Mucosa of stomach (tissue), 1 donor: ENCODE measurements at regions not wholly inside any gene's neighbourhood (a gene's known extent, or its start where the extent isn't known, plus 50 kb on each side); places are given as distances from the start of the nearest gene placed in this dataset.
"Not testable (repeated sequence)": the region's sequence is repeated elsewhere in the genome, so short reads cannot be mapped to it uniquely, and the experiment has no call there.

ENCODE experiments used
- H3K27me3 ChIP-seq: one replicate; pipeline ENCODE4 v1.7.0; 2013; ENCODE audit warnings: mild to moderate bottlenecking, low read length; ENCODE audit not compliant: control insufficient read depth, insufficient read depth
- H3K36me3 ChIP-seq: one replicate; pipeline ENCODE4 v1.7.0; 2013; ENCODE audit warnings: low read length; ENCODE audit not compliant: control insufficient read depth, insufficient read depth
- H3K4me1 ChIP-seq: one replicate; pipeline ENCODE4 v1.7.0; 2013; ENCODE audit warnings: mild to moderate bottlenecking, low read length; ENCODE audit not compliant: control insufficient read depth, insufficient read depth
- H3K4me3 ChIP-seq: one replicate; pipeline ENCODE4 v1.7.0; 2013; ENCODE audit warnings: low read length
- H3K9ac ChIP-seq: one replicate; pipeline ENCODE4 v1.7.0; 2013; ENCODE audit warnings: mild to moderate bottlenecking, low read length, moderate library complexity
- H3K9me3 ChIP-seq: one replicate; pipeline ENCODE4 v1.7.0; 2013; ENCODE audit warnings: mild to moderate bottlenecking, low read length, moderate library complexity; ENCODE audit not compliant: control insufficient read depth
- donor health status: Pancreatic carcinoma.

DNA sequence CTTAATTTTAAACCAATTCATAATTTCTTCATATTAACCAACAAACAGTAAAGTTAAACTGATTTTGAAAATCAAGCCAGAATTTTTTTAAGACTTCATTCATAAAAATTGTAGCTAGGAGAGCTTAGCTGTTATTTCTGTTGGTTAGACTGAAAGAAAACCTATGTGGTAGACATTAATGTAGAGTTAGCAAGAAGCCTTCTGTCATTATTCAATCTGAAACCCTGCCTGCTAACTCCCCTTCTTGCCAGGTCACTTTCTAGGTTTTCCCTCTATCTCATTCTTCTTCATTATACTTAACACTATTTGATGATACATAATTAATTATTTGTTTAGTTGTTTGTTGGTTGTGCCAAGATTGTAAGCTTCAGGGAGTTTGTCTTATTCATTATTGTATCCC, 304.3 kb upstream of the MEF2C start:
- Histone ChIP-seq H3K36me3 (no peaks in the 10 kb centered on the region), H3K4me3 (no peak overlapping the region), H3K9ac (no peak overlapping the region), H3K9me3 (no peaks in the 10 kb centered on the region), H3K4me1 (no peaks in the 10 kb centered on the region), H3K27me3 (no peaks in the 10 kb centered on the region)

DNA sequence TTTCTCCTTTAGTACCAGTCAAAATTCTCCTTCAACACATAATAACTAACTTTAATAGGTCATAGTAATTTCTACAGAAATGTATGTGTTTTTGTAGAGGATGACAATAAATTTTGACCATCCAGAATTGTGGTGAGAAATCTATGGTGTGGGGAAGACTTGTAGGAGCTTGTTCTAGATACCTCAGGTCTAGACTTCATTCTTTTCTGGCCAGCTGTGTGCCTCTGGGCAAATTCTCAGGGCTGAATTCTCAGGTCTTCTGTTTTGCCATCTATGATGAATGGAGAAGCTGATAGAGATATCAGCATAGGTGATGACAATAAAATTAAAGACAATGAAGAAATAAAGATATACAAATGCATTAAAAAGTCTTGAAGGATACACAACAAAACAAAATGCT, 298.6 kb upstream of the MEF2C start:
- Histone ChIP-seq H3K4me1 (no peaks in the 10 kb centered on the region), H3K9ac (no peak overlapping the region), H3K27me3 (no peaks in the 10 kb centered on the region), H3K4me3 (no peak overlapping the region), H3K36me3 (no peaks in the 10 kb centered on the region), H3K9me3 (no peaks in the 10 kb centered on the region)

DNA sequence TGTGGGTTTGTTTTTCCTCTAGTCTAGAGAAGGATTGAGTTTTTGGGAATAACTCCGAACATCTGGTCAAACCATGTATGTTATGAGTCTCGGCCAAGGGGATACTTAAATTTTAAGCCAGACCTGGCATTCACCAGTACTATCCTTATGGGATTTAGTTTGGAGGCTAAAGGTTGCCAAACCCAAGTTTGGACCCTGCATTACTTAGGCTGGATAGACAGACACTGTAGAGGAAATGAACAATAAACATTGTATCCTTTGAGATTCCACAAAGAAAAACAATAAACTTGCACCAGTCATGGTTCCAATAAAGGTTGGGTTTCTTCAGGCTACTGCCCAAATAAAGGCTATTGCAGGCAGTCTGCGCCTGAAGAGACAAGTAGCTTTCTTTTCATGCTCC, 296.7 kb upstream of the MEF2C start:
- no peak overlapping the region for H3K4me3 ChIP-seq
- H3K9ac ChIP-seq, result no peak overlapping the region
- H3K36me3 ChIP-seq, result no peaks in the 10 kb centered on the region
- no peaks in the 10 kb centered on the region for H3K27me3 ChIP-seq
- H3K9me3 ChIP-seq, result no peaks in the 10 kb centered on the region
- H3K4me1 ChIP-seq, result no peaks in the 10 kb centered on the region

DNA sequence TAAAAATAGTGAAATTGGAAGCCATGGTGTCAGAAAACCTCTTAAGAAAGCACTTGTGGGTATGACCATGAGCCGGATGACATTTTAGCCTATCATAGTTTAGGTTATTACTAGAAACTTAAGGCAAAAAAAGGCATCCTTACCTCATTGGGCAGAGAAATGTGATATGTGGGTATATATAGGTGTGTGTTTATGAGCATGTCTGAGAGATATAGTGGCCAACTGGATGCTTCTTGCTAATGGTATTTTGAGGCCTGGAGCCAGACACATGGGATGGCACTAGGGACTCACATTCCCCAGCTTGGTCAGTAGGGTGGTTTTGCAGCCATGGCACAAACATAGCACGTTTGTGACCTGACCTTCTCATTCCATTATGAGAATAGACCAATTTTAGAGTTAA, 295.6 kb upstream of the MEF2C start:
- Histone ChIP-seq H3K9ac (no peak overlapping the region), H3K9me3 (no peaks in the 10 kb centered on the region), H3K4me1 (no peaks in the 10 kb centered on the region), H3K36me3 (no peaks in the 10 kb centered on the region), H3K27me3 (no peaks in the 10 kb centered on the region), H3K4me3 (no peak overlapping the region)

DNA sequence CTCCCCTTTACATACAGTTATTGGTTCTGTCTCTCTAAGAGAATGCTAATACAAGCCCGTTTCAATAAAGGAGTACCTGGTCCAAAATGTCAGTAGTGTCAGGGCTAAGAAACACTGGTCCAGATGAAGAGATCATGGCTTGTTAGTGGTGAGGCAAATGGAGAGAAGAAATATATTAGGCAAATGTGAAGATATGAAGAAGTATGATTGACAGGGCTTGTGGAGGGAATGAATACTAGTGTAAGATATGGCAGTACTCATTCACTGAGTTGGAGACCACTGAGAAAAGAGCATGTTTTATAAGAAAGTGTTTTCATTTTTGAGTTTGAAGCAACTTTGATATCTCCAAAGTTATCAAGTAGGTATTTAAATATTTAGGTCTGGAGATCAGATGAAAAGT, 290.5 kb upstream of the MEF2C start:
- H3K9me3 ChIP-seq, result no peaks in the 10 kb centered on the region
- H3K4me1 ChIP-seq, result no peaks in the 10 kb centered on the region
- H3K27me3 ChIP-seq, result no peaks in the 10 kb centered on the region
- no peaks in the 10 kb centered on the region for H3K36me3 ChIP-seq
- H3K9ac ChIP-seq, result no peak overlapping the region
- H3K4me3 ChIP-seq, result no peak overlapping the region

DNA sequence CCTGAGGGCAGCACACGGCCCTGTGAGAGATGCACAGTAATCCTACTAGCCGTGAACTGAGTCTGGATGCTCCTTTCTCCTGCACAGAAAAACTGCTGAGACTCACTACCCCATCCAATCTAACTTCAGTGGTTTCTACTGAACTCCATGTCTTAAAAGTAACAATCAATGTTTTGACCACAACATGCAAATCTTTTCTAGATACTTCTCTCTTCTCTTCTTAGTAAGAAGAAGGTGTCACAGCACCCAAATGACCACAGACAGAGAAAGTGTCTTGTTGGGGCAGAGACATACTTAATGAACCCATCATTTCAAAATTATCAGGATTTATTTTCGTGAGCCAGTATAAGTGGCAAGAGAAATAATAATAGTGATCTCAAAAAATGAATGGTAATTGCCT, 285.8 kb upstream of the MEF2C start:
- no peaks in the 10 kb centered on the region for H3K36me3 ChIP-seq
- H3K9ac ChIP-seq, result no peak overlapping the region
- no peaks in the 10 kb centered on the region for H3K27me3 ChIP-seq
- no peak overlapping the region for H3K4me3 ChIP-seq
- no peaks in the 10 kb centered on the region for H3K4me1 ChIP-seq
- no peaks in the 10 kb centered on the region for H3K9me3 ChIP-seq

DNA sequence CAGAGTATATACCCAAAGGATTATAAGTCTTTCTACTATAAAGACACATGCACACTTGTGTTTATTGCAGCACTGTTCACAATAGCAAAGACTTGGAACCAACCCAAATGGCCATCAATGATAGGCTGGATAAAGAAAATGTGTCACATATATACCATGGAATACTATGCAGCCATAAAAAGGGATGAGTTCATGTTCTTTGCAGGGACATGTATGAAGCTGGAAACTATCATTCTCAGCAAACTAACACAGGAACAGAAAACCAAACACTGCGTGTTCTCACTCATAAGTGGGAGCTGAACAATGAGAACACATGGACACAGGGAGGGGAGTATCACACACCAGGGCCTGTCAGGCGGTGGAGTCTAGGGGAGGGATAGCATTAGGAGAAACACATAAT, 281.7 kb upstream of the MEF2C start:
- H3K27me3 ChIP-seq, H3K9ac ChIP-seq, H3K36me3 ChIP-seq, H3K9me3 ChIP-seq, H3K4me3 ChIP-seq, H3K4me1 ChIP-seq: not testable (repeated sequence)

DNA sequence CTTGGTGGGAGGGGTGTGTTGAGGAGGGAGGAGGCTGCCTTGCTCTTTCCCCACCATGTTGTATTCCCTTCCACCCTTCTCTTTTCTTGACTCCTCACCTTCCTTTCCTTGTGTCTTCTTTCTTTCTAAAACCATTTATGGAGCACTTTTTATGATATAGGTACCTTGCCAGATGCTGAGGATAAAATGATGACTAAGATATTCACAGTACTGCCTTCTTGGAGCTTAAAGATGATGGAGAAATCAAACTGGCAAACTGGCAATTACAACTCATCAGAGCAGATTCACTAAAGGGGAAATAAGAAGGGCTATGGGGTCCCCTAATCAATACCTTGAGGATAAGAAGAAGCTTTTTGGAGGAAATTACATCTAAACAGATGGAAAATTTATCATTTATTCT, 273.2 kb upstream of the MEF2C start:
- Histone ChIP-seq H3K36me3 (no peaks in the 10 kb centered on the region), H3K9me3 (no peaks in the 10 kb centered on the region), H3K4me3 (no peak overlapping the region), H3K4me1 (no peaks in the 10 kb centered on the region), H3K27me3 (no peaks in the 10 kb centered on the region), H3K9ac (no peak overlapping the region)

DNA sequence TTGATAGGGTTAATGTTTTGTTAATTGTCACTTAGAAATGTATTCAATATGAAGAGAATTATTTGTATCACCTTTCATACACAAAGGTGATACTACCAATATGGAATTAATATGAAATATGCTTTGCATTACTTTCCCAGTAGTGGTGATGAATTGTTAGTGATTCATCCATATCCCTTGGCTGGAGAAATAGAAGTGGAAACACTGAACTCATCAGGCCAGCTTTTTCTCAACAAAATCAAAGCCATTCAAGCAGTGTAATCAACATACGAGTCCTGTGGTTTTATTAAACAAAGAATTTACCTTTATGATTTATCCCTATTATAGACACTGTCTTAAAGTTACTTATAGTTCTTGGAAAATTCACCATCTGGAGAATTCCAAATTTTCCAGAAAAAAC, 264.0 kb upstream of the MEF2C start:
- no peak overlapping the region for H3K9ac ChIP-seq

DNA sequence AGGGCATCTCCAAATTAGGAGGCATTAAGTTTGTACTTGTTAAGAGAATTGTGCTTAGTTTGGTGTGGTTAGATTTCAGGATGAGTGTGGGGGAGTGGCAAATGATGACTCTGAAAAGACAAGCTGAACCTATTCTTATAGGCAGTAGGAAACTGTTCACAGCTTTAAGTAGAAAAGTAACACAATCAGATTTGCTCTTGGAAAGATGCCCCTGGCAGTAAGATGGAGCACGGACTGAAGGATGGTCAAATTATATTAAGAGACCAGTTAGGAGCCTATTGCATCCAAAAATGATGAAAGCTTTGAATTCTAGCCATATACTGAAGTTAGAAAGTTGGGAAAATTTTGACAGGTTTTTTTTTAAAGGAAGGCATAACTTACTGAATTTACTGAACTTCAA, 254.2 kb upstream of the MEF2C start:
- H3K36me3 ChIP-seq, result no peaks in the 10 kb centered on the region
- no peaks in the 10 kb centered on the region for H3K27me3 ChIP-seq
- no peak overlapping the region for H3K9ac ChIP-seq
- H3K4me1 ChIP-seq, result no peaks in the 10 kb centered on the region
- H3K4me3 ChIP-seq, result no peak overlapping the region
- H3K9me3 ChIP-seq, result no peaks in the 10 kb centered on the region

More for the DNA sequence above, 264.0 kb upstream of the MEF2C start:
- Histone ChIP-seq H3K4me3 (no peak overlapping the region), H3K27me3 (no peaks in the 10 kb centered on the region), H3K4me1 (no peaks in the 10 kb centered on the region), H3K36me3 (no peaks in the 10 kb centered on the region), H3K9me3 (no peaks in the 10 kb centered on the region)

DNA sequence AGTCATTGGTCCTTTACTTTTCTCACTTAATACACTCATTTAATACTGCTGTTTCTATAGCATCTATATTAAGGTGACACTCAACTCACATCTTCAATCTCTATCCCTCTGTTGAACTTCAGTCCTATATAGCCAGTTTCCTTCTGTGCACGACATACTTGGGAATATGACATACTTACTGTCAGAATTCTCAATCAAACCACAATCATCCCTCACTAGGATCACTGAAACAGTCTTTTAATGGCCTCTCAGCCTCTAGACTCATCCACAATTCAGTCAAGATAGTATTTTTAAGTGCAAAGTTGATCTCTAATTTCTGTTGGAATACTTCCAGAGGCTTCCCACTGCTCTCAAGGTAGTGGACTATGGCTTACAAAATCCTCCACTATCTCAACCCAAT, 251.0 kb upstream of the MEF2C start:
- Histone ChIP-seq H3K27me3 (no peaks in the 10 kb centered on the region), H3K4me3 (no peak overlapping the region), H3K4me1 (no peaks in the 10 kb centered on the region), H3K9me3 (no peaks in the 10 kb centered on the region), H3K9ac (no peak overlapping the region), H3K36me3 (no peaks in the 10 kb centered on the region)

DNA sequence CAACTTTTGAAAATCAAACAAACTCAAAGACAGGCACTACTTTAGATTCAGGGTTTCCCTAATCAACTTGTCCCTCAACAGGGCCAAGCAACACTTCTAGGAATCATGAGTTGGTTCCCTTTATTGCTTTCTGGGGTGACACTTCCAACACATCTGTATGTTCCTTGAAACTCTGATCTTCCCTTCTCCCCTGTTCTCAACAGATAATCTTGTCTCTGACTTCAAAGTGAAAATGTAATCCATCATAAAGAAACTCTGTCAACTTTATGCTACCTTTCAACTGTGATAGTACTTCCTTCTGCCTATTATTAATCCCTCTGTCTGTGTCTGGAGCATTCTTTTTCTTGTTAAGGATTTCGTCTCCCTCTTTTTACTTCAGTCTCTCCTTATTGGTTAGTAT, 250.1 kb upstream of the MEF2C start:
- Histone ChIP-seq H3K4me1 (no peaks in the 10 kb centered on the region), H3K4me3 (no peak overlapping the region), H3K36me3 (no peaks in the 10 kb centered on the region), H3K9ac (no peak overlapping the region), H3K9me3 (no peaks in the 10 kb centered on the region), H3K27me3 (no peaks in the 10 kb centered on the region)

DNA sequence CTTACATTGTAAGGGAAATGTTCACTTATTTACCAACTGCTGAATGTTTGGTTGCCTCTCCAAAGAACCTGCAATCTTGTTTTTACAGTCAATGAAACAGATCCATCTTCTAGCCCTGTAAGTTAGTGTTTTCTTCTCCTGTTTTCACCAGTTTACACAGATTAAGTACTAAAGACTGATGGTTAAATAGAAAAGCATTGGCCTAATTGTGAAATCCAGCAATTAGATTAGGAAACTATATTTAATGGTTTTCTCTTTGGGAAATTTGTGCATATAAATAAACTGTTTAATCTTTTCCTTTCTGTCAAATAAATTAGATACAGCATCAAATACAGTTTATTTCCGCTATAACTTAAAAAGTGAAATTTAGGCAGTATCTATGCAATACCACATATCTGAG, 247.9 kb upstream of the MEF2C start:
- Histone ChIP-seq H3K9me3 (no peaks in the 10 kb centered on the region), H3K4me3 (no peak overlapping the region), H3K4me1 (no peaks in the 10 kb centered on the region)

More for the DNA sequence above, 247.9 kb upstream of the MEF2C start:
- H3K36me3 ChIP-seq, result no peaks in the 10 kb centered on the region
- no peaks in the 10 kb centered on the region for H3K27me3 ChIP-seq
- no peak overlapping the region for H3K9ac ChIP-seq
